ENCODE measurements at regions not wholly inside any gene's neighbourhood (a gene's known extent, or its start where the extent isn't known, plus 50 kb on each side); places are given as distances from the start of the nearest gene placed in this dataset.

- DNase-seq = no peak
These were observed 233.3 kb downstream of the CTTN start for GRCh38 chr11:70631624-70632047.

- no peak for DNase-seq
These were observed 235.3 kb downstream of the CTTN start for GRCh38 chr11:70633610-70634009.

GRCh38 chr11:70636659-70637058, 238.3 kb downstream of the CTTN start:
- DNase-seq = no peak

- DNase-seq = no peak
These were observed 239.0 kb downstream of the CTTN start for GRCh38 chr11:70637186-70637800.

- DNase-seq = no peak
These were observed 239.7 kb downstream of the CTTN start for GRCh38 chr11:70637949-70638583.

GRCh38 chr11:70640408-70640807, 242.1 kb downstream of the CTTN start:
- no peak for DNase-seq

- no peak for DNase-seq
These were observed 243.0 kb downstream of the CTTN start for GRCh38 chr11:70641369-70641768.

- DNase-seq = no peak
These were observed 243.9 kb downstream of the CTTN start for GRCh38 chr11:70642266-70642665.

GRCh38 chr11:70643642-70644041, 245.3 kb downstream of the CTTN start:
- DNase-seq = no peak

GRCh38 chr11:70644343-70645060, 246.2 kb downstream of the CTTN start:
- DNase-seq = no peak

- no peak for DNase-seq
These were observed 247.2 kb downstream of the CTTN start for GRCh38 chr11:70645537-70645936.

GRCh38 chr11:70646272-70647049, 248.1 kb downstream of the CTTN start:
- DNase-seq = no peak

- no peak for DNase-seq
These were observed 249.1 kb downstream of the CTTN start for GRCh38 chr11:70647188-70648166.

GRCh38 chr11:70650075-70650909, 252.0 kb downstream of the CTTN start:
- DNase-seq = peak; percentile 47

GRCh38 chr11:70651031-70651430, 252.7 kb downstream of the CTTN start:
- DNase-seq = no peak

GRCh38 chr11:70654016-70654415, 255.7 kb downstream of the CTTN start:
- DNase-seq = no peak

- no peak for DNase-seq
These were observed 257.5 kb downstream of the CTTN start for GRCh38 chr11:70655816-70656215.

- DNase-seq = no peak
These were observed 257.9 kb downstream of the CTTN start for GRCh38 chr11:70656252-70656651.

GRCh38 chr11:70660059-70660888, 261.9 kb downstream of the CTTN start:
- no peak for DNase-seq

GRCh38 chr11:70660889-70661197, 262.5 kb downstream of the CTTN start:
- no peak for DNase-seq

Measured in activated CD4-positive, alpha-beta T cell treated with anti-CD3 and anti-CD28 coated beads, Interleukin-2, amount 50 U/mL, for 16 hours (primary cell).